Forelimb muscle (tissue), 1 donor: ENCODE measurements at regions not wholly inside any gene's neighbourhood (a gene's known extent, or its start where the extent isn't known, plus 50 kb on each side); places are given as distances from the start of the nearest gene placed in this dataset.

Source experiments
- DNase-seq: peaks from one replicate; pipeline ENCODE4 v3.0.0-alpha.2; 2013; ENCODE audit warnings: low read depth

- DNase-seq = no peak
Measured at GRCh38 chr6:98463038-98464000, 371.1 kb upstream of the POU3F2 start.

GRCh38 chr6:98467091-98467490 lies 367.3 kb upstream of the POU3F2 start:
- no peak for DNase-seq

GRCh38 chr6:98467902-98468301 lies 366.5 kb upstream of the POU3F2 start:
- no peak for DNase-seq

- DNase-seq = no peak
Measured at GRCh38 chr6:98469141-98469540, 365.2 kb upstream of the POU3F2 start.

- DNase-seq = no peak
Measured at GRCh38 chr6:98470821-98471220, 363.6 kb upstream of the POU3F2 start.

- DNase-seq = no peak
Measured at GRCh38 chr6:98471444-98471843, 362.9 kb upstream of the POU3F2 start.

- no peak for DNase-seq
Measured at GRCh38 chr6:98477231-98477630, 357.1 kb upstream of the POU3F2 start.

GRCh38 chr6:98484696-98485095 lies 349.7 kb upstream of the POU3F2 start:
- DNase-seq = no peak

- no peak for DNase-seq
Measured at GRCh38 chr6:98485593-98485992, 348.8 kb upstream of the POU3F2 start.

GRCh38 chr6:98486057-98486456 lies 348.3 kb upstream of the POU3F2 start:
- no peak for DNase-seq

- no peak for DNase-seq
Measured at GRCh38 chr6:98487612-98488011, 346.8 kb upstream of the POU3F2 start.

GRCh38 chr6:98498144-98498775 lies 336.1 kb upstream of the POU3F2 start:
- DNase-seq = no peak

GRCh38 chr6:98498866-98499265 lies 335.5 kb upstream of the POU3F2 start:
- DNase-seq = no peak

GRCh38 chr6:98514073-98514720 lies 320.2 kb upstream of the POU3F2 start:
- DNase-seq = no peak

- no peak for DNase-seq
Measured at GRCh38 chr6:98514796-98515195, 319.6 kb upstream of the POU3F2 start.

GRCh38 chr6:98516206-98516605 lies 318.2 kb upstream of the POU3F2 start:
- no peak for DNase-seq

- DNase-seq = no peak
Measured at GRCh38 chr6:98516866-98517265, 317.5 kb upstream of the POU3F2 start.

- no peak for DNase-seq
Measured at GRCh38 chr6:98525860-98526259, 308.5 kb upstream of the POU3F2 start.

- no peak for DNase-seq
Measured at GRCh38 chr6:98526465-98526864, 307.9 kb upstream of the POU3F2 start.

GRCh38 chr6:98529364-98529763 lies 305.0 kb upstream of the POU3F2 start:
- DNase-seq = no peak

- no peak for DNase-seq
Measured at GRCh38 chr6:98530732-98531131, 303.6 kb upstream of the POU3F2 start.

- no peak for DNase-seq
Measured at GRCh38 chr6:98532004-98532403, 302.4 kb upstream of the POU3F2 start.

- DNase-seq = no peak
Measured at GRCh38 chr6:98539741-98540140, 294.6 kb upstream of the POU3F2 start.
